ENCODE measurements at regions not wholly inside any gene's neighbourhood (a gene's known extent, or its start where the extent isn't known, plus 50 kb on each side); places are given as distances from the start of the nearest gene placed in this dataset.
"Not testable (repeated sequence)": the region's sequence is repeated elsewhere in the genome, so short reads cannot be mapped to it uniquely, and the experiment has no call there.

DNA sequence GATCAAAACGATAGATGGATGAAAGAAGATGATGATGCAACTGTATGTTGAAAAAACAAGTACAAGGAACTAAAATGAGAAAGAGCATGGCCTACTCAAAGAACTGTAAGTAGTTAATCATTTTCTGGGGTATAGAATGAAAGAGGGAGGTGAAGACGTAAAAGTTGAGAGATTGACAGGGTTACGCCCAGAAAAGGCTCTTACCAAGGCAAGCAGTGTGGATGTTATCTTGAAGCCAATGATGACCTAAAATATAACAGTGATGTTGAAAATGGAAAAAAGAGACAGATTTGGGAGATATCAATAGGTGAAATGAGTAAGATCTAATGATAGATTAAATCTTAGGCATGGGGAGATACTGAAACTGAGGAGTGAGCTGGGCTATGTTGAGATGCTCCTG lies 80.4 kb upstream of the GNAQ start:
- 89 to 93% methylated on average over 3 of the region's 3 CpGs for WGBS, 2 donors
- Histone ChIP-seq H3K9me3 (no peaks in the 10 kb centered on the region), H3K4me1 (no peaks in the 10 kb centered on the region), H3K36me3 (no peaks in the 10 kb centered on the region), H3K27ac (no peak overlapping the region), H3K4me3 (no peak overlapping the region), H3K27me3 (no peaks in the 10 kb centered on the region)
- no peak for DNase-seq (ENCODE audit: low spot score in 2 of 2)
- TF ChIP-seq POLR2A (IDR thresholded peaks at IDR 0.05), result no peak
- TF ChIP-seq CTCF (IDR thresholded peaks at IDR 0.05), result no peak
- TF ChIP-seq EP300 (IDR thresholded peaks at IDR 0.05), result no peak

DNA sequence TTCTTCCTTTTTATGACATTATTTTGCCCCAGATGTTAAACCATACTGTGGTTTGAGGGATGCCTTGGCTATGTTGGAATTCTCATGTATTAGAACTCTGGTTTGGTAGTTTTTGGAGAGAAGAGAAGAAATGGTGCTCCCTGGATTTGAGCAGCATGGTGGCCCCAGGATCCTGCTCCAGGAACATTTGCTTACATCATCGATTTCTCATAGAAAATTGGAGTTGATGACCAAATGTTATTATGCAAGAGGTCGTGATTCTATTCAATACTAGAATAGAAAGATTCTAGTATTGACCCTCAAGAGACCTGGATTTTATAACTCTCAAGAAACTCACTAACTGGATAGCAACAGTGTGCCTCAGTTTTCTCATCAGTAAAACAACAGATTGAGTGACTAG lies 77.5 kb upstream of the GNAQ start:
- Histone ChIP-seq H3K27me3 (no peaks in the 10 kb centered on the region), H3K4me1 (no peaks in the 10 kb centered on the region), H3K4me3 (no peak overlapping the region), H3K27ac (no peak overlapping the region), H3K36me3 (no peaks in the 10 kb centered on the region), H3K9me3 (no peaks in the 10 kb centered on the region)
- DNase-seq (ENCODE audit: low spot score in 2 of 2), result no peak
- WGBS, 2 donors, result 61 to 67% methylated on average over 2 of the region's 2 CpGs
- no peak for TF ChIP-seq POLR2A (IDR thresholded peaks at IDR 0.05)
- no peak for TF ChIP-seq CTCF (IDR thresholded peaks at IDR 0.05)
- no peak for TF ChIP-seq EP300 (IDR thresholded peaks at IDR 0.05)

- H3K27ac ChIP-seq; DNase-seq (ENCODE audit: low spot score in 2 of 2); H3K36me3 ChIP-seq; H3K9me3 ChIP-seq; H3K4me1 ChIP-seq; H3K4me3 ChIP-seq; H3K27me3 ChIP-seq: not testable (repeated sequence)
- WGBS, 2 donors, result 89 to 90% methylated on average over 8 of the region's 8 CpGs
These were observed 75.0 kb upstream of the GNAQ start for GRCh38 chr9:78106586-78106985.

DNA sequence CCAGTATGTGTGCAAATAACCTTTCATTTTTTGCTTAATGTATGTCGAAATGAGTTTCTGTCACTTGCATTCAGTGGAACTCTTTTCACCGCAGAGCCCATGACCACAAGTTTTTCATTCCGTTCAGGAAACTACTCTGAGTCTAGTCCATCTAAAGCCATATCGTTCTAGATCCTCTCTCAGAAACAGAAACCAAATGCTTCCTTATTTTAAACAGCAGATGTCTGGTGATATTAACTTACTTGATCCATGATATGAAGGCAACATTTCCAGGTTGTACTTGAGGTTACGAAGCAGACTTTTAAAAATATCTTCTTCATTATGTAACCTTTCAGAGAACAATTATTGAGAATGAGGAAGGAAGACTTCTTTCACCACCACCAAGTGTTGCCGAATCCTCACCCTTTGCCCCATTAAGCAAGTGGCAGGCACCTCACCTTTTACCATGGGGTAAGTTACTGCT lies 72.4 kb upstream of the GNAQ start:
- WGBS, 2 donors, result 73 to 78% methylated on average over 6 of the region's 6 CpGs

GRCh38 chr9:78101247-78101646 lies 69.6 kb upstream of the GNAQ start:
- H3K36me3 ChIP-seq, result no peaks in the 10 kb centered on the region
- 26 to 41% methylated on average over 2 of the region's 2 CpGs for WGBS, 2 donors
- TF ChIP-seq CTCF (IDR thresholded peaks at IDR 0.05), result no peak
- no peak for TF ChIP-seq EP300 (IDR thresholded peaks at IDR 0.05)
- TF ChIP-seq POLR2A (IDR thresholded peaks at IDR 0.05), result no peak
- H3K4me3 ChIP-seq, result no peak overlapping the region
- DNase-seq (ENCODE audit: low spot score in 2 of 2), result no peak
- H3K27ac ChIP-seq, result no peak overlapping the region
- H3K9me3 ChIP-seq, result peaks cover 0 to 5% (median 0%) of the 10 kb centered on the region in 4 donors
- peaks cover 0 to 11% (median 0%) of the 10 kb centered on the region in 4 donors for H3K4me1 ChIP-seq
- H3K27me3 ChIP-seq, result no peaks in the 10 kb centered on the region

More for the DNA sequence above, 72.4 kb upstream of the GNAQ start:
- Histone ChIP-seq H3K27ac (no peak overlapping the region), H3K36me3 (no peaks in the 10 kb centered on the region), H3K27me3 (no peaks in the 10 kb centered on the region), H3K4me3 (no peak overlapping the region), H3K4me1 (no peaks in the 10 kb centered on the region), H3K9me3 (peaks cover 0 to 5% (median 0%) of the 10 kb centered on the region in 4 donors)
- no peak for TF ChIP-seq CTCF (IDR thresholded peaks at IDR 0.05)
- peak in 1 of 2 donors; percentile 30 for TF ChIP-seq EP300 (IDR thresholded peaks at IDR 0.05)
- TF ChIP-seq POLR2A (IDR thresholded peaks at IDR 0.05), result no peak
- DNase-seq (ENCODE audit: low spot score in 2 of 2), result no peak

GRCh38 chr9:78097541-78097940 lies 65.9 kb upstream of the GNAQ start:
- no peaks in the 10 kb centered on the region for H3K36me3 ChIP-seq
- TF ChIP-seq CTCF (IDR thresholded peaks at IDR 0.05) (no peak), EP300 (IDR thresholded peaks at IDR 0.05) (peak in 1 of 2 donors; percentile 23), POLR2A (IDR thresholded peaks at IDR 0.05) (no peak)
- DNase-seq (ENCODE audit: low spot score in 2 of 2), result no peak
- no peak overlapping the region for H3K4me3 ChIP-seq
- WGBS, 2 donors, result 28 to 29% methylated on average over 3 of the region's 3 CpGs
- H3K9me3 ChIP-seq, result peaks cover 0 to 5% (median 0%) of the 10 kb centered on the region in 4 donors
- peaks cover 0 to 11% (median 0%) of the 10 kb centered on the region in 4 donors for H3K4me1 ChIP-seq
- H3K27ac ChIP-seq, result no peak overlapping the region
- H3K27me3 ChIP-seq, result no peaks in the 10 kb centered on the region

All from tibial nerve (tissue), 4 donors.